ENCODE measurements at regions not wholly inside any gene's neighbourhood (a gene's known extent, or its start where the extent isn't known, plus 50 kb on each side); places are given as distances from the start of the nearest gene placed in this dataset.
"Not testable (repeated sequence)": the region's sequence is repeated elsewhere in the genome, so short reads cannot be mapped to it uniquely, and the experiment has no call there.

- no peak for DNase-seq
These were observed 51.8 kb upstream of the MYB start for GRCh38 chr6:135129136-135129856.

- DNase-seq = no peak
These were observed 52.7 kb upstream of the MYB start for GRCh38 chr6:135128268-135128914.

GRCh38 chr6:135126729-135127128 is 54.4 kb upstream of the MYB start:
- DNase-seq = no peak

GRCh38 chr6:135126034-135126433 is 55.1 kb upstream of the MYB start:
- DNase-seq = no peak

GRCh38 chr6:135121434-135121833 is 59.7 kb upstream of the MYB start:
- DNase-seq = no peak

- DNase-seq = no peak
These were observed 62.9 kb upstream of the MYB start for GRCh38 chr6:135118134-135118730.

GRCh38 chr6:135117413-135117968 is 62.9 kb upstream of the HBS1L start:
- no peak for DNase-seq

GRCh38 chr6:135116571-135116970 is 61.9 kb upstream of the HBS1L start:
- DNase-seq = no peak

GRCh38 chr6:135115834-135116233 is 61.2 kb upstream of the HBS1L start:
- DNase-seq = no peak

- no peak for DNase-seq
These were observed 60.8 kb upstream of the HBS1L start for GRCh38 chr6:135115411-135115810.

GRCh38 chr6:135114355-135115145 is 59.9 kb upstream of the HBS1L start:
- DNase-seq = no peak

GRCh38 chr6:135113860-135114259 is 59.2 kb upstream of the HBS1L start:
- DNase-seq = no peak

- not testable (repeated sequence) for DNase-seq
These were observed 58.3 kb upstream of the HBS1L start for GRCh38 chr6:135112951-135113350.

GRCh38 chr6:135110261-135110781 is 55.7 kb upstream of the HBS1L start:
- DNase-seq = not testable (repeated sequence)

GRCh38 chr6:135109761-135110160 is 55.1 kb upstream of the HBS1L start:
- no peak for DNase-seq

- no peak for DNase-seq
These were observed 54.1 kb upstream of the HBS1L start for GRCh38 chr6:135108692-135109091.

- DNase-seq = no peak
These were observed 52.0 kb upstream of the HBS1L start for GRCh38 chr6:135106611-135107010.

GRCh38 chr6:135105710-135106109 is 51.1 kb upstream of the HBS1L start:
- peak; percentile 48 for DNase-seq

- DNase-seq = no peak
These were observed 50.7 kb upstream of the HBS1L start for GRCh38 chr6:135105299-135105698.

All from NCI-H2171 treated with DMSO at 0.1 percent for 48 hours (cell line).